ENCODE measurements at regions not wholly inside any gene's neighbourhood (a gene's known extent, or its start where the extent isn't known, plus 50 kb on each side); places are given as distances from the start of the nearest gene placed in this dataset.

GRCh38 chr18:54032412-54032811 is 192.1 kb downstream of the MBD2 start:
- DNase-seq (ENCODE audit: low read depth, low spot score), result no peak
- in situ Hi-C loops (cut with HindIII; ENCODE audit: low pct_unique_long_range_greater_than_20kb, low sequenced_read_pairs), result no loop called here

DNA sequence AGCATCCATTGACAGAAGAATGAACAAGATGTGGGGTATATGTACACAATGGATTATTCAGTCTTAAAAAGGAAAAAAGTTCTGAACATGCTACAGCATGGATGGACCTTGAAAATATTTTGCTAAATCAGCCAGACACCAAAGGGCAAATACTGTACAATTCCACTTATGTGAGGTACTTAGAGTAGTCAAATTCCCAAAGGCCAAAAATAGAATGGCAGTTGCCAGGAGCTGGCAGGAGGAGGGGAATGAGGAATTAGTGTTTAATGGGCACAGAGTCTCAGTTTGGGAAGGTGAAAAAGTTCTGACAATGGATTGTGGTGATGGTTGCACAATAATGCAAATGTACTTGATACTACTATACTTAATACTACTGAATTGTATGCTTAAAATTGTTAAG is 193.2 kb downstream of the MBD2 start:
- in situ Hi-C loops (cut with HindIII; ENCODE audit: low pct_unique_long_range_greater_than_20kb, low sequenced_read_pairs), result no loop called here
- no peak for DNase-seq (ENCODE audit: low read depth, low spot score)

DNA sequence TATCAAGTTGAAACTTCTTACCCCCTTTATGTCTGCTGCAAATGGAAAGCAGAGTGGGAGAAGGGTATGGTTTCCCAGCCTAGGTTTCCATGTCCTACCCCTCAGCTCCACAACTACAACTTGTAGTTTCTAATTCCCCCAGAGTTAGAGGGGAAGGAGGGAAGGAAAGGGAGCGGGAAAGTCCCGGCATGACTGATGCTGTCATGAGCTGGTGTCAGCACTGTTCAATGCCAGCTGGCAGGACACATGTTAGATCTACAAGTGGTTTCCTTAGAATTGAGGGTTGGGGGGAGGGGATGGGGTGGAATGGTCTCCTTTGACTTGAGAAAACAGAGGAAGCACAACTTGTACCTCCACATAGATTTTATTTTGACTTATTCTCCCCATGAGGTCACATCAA is 194.0 kb downstream of the MBD2 start:
- no peak for DNase-seq (ENCODE audit: low read depth, low spot score)
- in situ Hi-C loops (cut with HindIII; ENCODE audit: low pct_unique_long_range_greater_than_20kb, low sequenced_read_pairs), result no loop called here

DNA sequence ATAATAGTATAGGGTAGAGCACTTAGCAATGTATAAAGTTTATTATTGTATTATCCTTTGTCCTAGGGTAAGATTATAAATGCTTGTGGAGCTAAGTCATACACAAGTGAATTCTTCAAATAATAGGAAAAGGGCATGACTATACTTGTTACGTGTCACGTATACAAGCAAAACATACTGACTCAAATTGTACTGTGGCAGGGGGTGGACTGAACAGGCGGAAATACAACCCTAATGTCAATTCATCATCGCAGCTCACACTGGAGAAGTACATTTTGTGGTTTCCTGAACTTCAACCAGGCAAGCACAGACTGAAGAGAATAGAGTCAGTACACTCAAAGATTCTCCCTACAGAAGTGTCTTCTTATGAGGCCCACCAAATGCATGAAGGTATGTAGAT is 201.0 kb downstream of the MBD2 start:
- in situ Hi-C loops (cut with HindIII; ENCODE audit: low pct_unique_long_range_greater_than_20kb, low sequenced_read_pairs), result no loop called here
- no peak for DNase-seq (ENCODE audit: low read depth, low spot score)

- DNase-seq (ENCODE audit: low read depth, low spot score), result no peak
- in situ Hi-C loops (cut with HindIII; ENCODE audit: low pct_unique_long_range_greater_than_20kb, low sequenced_read_pairs), result no loop called here
Measured at GRCh38 chr18:54020966-54021365, 203.5 kb downstream of the MBD2 start.

DNA sequence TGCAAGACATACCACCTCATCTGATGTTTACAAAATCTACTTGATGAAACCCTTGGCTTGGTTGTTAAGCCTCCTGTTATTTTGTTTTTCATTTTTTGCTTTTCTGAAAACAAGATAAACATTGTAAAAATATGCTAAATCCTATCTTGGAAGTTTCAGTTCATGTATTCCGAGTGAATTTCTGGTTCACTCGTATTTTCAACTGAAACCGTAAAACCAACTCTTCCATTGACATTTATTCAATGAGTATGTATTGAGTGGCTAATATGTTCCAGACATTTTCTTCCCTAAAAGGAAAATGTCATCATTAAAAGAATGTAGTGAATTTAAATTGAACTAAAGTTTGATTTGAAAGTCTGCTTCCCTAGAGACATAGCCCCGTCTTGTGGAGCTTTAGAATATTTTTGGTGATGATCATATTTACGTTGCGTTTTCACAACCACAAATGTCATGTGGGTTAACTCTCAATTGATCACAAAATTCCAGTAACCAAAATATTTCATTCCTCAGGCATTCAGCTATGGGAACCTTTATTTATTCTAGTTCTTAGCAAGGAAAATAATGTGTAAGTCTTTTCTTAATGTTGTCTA is 204.2 kb downstream of the MBD2 start:
- DNase-seq (ENCODE audit: low read depth, low spot score), result no peak
- in situ Hi-C loops (cut with HindIII; ENCODE audit: low pct_unique_long_range_greater_than_20kb, low sequenced_read_pairs), result no loop called here

DNA sequence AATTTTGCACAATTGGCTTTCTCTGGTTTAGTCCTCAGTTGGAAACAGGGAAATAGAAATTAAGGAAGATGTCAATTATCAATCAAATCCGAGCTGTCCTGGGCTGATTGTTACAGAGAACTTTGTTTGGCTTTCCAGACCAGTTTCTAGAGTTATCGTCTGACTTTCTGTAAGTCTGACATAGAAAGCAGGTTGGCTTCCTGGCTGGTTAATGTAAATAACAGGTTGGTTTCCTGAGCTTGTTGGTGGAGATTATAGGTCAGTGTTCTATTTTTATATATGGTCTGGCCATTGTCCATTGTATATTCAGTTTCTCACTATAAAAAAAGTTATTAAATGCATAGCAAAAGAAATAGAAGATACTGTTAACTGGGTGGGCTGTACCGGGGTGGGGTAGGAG is 204.8 kb downstream of the MBD2 start:
- DNase-seq (ENCODE audit: low read depth, low spot score), result no peak
- in situ Hi-C loops (cut with HindIII; ENCODE audit: low pct_unique_long_range_greater_than_20kb, low sequenced_read_pairs), result no loop called here

- in situ Hi-C loops (cut with HindIII; ENCODE audit: low pct_unique_long_range_greater_than_20kb, low sequenced_read_pairs), result no loop called here
- no peak for DNase-seq (ENCODE audit: low read depth, low spot score)
Measured at GRCh38 chr18:54013452-54013851, 211.0 kb downstream of the MBD2 start.

- in situ Hi-C loops (cut with HindIII; ENCODE audit: low pct_unique_long_range_greater_than_20kb, low sequenced_read_pairs), result no loop called here
- peak; percentile 58 for DNase-seq (ENCODE audit: low read depth, low spot score)
Measured at GRCh38 chr18:54004828-54005227, 219.6 kb downstream of the MBD2 start.

- in situ Hi-C loops (cut with HindIII; ENCODE audit: low pct_unique_long_range_greater_than_20kb, low sequenced_read_pairs), result no loop called here
- no peak for DNase-seq (ENCODE audit: low read depth, low spot score)
Measured at GRCh38 chr18:54003195-54003594, 221.3 kb downstream of the MBD2 start.

DNA sequence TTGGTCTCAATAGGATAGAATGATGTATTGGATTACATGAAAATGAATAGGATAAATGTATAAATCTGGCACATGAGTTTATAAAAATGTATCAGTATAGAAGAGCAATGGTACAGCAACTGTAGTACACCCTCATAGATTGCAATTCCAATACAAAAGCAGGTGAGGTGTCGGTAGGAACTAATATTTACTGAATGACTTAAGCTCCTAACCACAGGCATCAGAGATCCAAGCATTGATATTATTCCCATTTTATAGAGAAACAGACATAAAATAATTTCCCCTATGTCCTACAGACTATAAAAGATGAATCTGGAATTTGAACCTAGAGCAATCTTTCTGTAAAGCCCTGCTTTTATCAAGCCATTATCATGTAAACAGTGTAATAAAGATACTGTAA is 227.4 kb downstream of the MBD2 start:
- in situ Hi-C loops (cut with HindIII; ENCODE audit: low pct_unique_long_range_greater_than_20kb, low sequenced_read_pairs), result no loop called here
- no peak for DNase-seq (ENCODE audit: low read depth, low spot score)

DNA sequence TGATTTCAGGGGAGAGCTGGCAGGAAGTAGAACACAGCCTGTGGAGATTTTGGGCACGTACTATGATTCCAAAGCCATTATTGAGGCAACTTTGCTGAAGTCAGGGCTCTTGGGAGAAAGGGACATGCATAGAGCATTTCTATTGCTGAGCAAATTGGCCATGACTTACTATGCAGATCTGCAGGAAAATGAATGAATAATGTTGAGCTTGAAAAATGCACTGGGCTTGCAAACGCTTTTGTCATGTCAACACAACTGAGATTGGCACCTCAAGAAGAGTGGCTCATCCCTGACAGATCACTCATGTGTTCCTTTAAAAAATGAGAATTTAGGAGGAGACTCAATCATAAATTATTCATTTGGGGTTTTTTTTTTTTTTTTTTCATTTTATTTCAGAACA is 230.5 kb downstream of the MBD2 start:
- in situ Hi-C loops (cut with HindIII; ENCODE audit: low pct_unique_long_range_greater_than_20kb, low sequenced_read_pairs), result no loop called here
- DNase-seq (ENCODE audit: low read depth, low spot score), result no peak

DNA sequence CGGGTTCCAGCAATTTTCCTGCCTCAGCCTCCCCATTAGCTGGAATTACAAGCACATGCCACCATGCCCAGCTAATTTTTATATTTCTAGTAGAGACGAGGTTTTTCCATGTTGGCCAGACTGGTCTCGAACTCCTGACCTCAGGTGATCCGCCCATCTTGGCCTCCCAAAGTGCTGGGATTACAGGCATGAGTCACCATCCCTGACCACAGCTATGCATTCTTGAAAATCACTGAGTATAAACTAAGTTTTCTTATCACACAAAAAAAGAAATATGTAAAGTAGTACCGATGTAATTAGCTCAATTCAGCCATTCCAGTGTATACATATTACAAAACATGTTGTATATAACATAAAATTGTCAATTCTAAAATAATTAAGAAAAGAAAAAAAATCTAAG is 232.7 kb downstream of the MBD2 start:
- in situ Hi-C loops (cut with HindIII; ENCODE audit: low pct_unique_long_range_greater_than_20kb, low sequenced_read_pairs), result no loop called here
- no peak for DNase-seq (ENCODE audit: low read depth, low spot score)

- in situ Hi-C loops (cut with HindIII; ENCODE audit: low pct_unique_long_range_greater_than_20kb, low sequenced_read_pairs), result no loop called here
- peak; percentile 1 for DNase-seq (ENCODE audit: low read depth, low spot score)
Measured at GRCh38 chr18:53991202-53991601, 233.3 kb downstream of the MBD2 start.

- no peak for DNase-seq (ENCODE audit: low read depth, low spot score)
- in situ Hi-C loops (cut with HindIII; ENCODE audit: low pct_unique_long_range_greater_than_20kb, low sequenced_read_pairs), result no loop called here
Measured at GRCh38 chr18:53990485-53990884, 234.0 kb downstream of the MBD2 start.

DNA sequence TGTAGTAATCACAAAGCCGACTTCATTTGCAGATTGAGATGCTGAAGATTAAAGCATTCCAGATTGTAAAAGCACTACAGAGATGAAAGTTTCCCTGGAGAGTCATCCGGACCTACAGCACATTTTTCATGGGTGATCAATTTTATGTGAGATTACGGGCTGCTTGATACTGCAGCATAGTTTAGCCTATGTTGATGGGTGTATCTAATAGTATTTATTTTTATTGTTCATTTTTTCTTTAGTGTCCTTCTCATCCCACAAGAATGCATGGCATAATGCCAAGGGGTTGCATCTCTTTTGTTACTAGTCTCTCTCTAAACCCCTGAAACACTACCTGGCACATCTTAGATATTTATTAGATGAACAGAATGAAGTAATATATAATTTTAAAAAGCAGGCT is 240.4 kb downstream of the MBD2 start:
- no peak for DNase-seq (ENCODE audit: low read depth, low spot score)
- in situ Hi-C loops (cut with HindIII; ENCODE audit: low pct_unique_long_range_greater_than_20kb, low sequenced_read_pairs), result no loop called here

GRCh38 chr18:53971331-53971730 is 253.1 kb downstream of the MBD2 start:
- in situ Hi-C loops (cut with HindIII; ENCODE audit: low pct_unique_long_range_greater_than_20kb, low sequenced_read_pairs), result no loop called here

GRCh38 chr18:53952700-53953099 is 271.8 kb downstream of the MBD2 start:
- in situ Hi-C loops (cut with HindIII; ENCODE audit: low pct_unique_long_range_greater_than_20kb, low sequenced_read_pairs), result no loop called here

More at GRCh38 chr18:53971331-53971730, 253.1 kb downstream of the MBD2 start:
- no peak for DNase-seq (ENCODE audit: low read depth, low spot score)

DNA sequence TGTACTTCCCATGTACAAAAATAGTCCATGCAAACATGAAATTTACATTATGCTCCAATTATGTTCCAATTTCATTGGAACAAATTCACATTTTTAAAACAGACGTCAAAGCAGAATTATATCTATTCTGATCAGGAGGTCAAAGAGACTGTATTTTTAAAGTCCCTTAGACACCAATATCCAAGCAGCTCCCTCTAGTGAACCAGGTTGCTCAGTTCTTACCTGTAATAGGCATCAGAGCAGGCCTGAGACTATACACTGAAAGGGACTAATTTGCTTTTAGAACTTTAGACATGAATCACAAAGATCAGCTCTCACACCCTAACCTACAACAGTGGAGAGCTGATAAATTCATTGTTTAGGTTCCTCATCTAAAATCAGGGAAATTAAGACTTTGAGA is 273.9 kb downstream of the MBD2 start:
- DNase-seq (ENCODE audit: low read depth, low spot score), result no peak
- in situ Hi-C loops (cut with HindIII; ENCODE audit: low pct_unique_long_range_greater_than_20kb, low sequenced_read_pairs), result no loop called here

More at GRCh38 chr18:53952700-53953099, 271.8 kb downstream of the MBD2 start:
- DNase-seq (ENCODE audit: low read depth, low spot score), result no peak

- no peak for DNase-seq (ENCODE audit: low read depth, low spot score)
- in situ Hi-C loops (cut with HindIII; ENCODE audit: low pct_unique_long_range_greater_than_20kb, low sequenced_read_pairs), result no loop called here
Measured at GRCh38 chr18:53948991-53949390, 275.5 kb downstream of the MBD2 start.
